NCI-H748 (cell line): ENCODE measurements at regions not wholly inside any gene's neighbourhood (a gene's known extent, or its start where the extent isn't known, plus 50 kb on each side); places are given as distances from the start of the nearest gene placed in this dataset.
A peak's percentile ranks its signal among the peaks of the same experiment; 100 is the strongest.

ENCODE experiments used
- DNase-seq: peaks from one replicate; lab custom pipeline; 2025; ENCODE audit not compliant: unreplicated experiment; lab: John Stamatoyannopoulos, UW

DNA sequence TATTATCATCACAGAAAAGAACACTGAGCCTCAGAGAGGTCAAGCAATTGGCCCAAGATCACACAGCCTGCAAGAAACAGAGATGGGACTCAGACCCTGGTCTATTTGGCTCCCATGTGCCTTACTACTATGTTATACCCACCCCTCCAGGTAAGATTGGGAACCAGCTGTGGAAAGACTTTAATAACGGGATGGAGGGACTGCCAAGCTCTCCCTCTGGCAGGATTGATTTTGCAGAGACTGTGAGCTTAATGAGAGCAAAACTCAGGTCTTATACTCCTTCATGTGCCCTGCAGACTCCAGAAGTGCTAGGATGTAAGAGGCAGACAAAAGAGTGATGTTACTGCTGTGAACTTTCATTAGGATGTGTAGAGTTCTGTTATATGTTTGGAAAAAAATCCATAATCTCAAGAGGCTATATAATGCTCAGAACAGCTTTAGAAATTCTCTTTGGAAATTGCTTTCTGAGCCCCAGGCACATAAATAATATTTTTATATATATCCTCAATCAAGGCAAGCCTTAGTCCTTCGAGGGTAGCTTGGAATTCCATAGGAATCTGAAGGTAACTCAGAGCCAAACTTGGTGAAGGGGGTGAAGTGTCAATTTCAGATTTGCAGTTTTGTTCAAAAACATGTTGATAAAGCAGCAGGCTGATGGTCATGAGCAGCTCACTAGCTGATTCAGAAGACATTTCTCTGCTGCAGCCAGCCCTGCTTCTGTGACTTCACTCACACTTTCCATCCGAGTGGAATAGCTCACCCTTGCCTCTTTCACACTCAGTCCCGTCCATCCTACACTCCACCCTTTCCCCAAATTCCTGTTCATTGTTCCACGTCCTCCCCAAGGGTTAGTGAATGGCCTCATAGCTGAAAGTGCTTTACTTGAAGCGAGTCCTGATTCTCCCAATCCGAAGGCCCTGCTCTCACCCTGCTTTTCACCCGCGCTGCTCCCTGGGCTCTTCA is 188.8 kb downstream of the SNX19 start:
- DNase-seq, result no peak

DNA sequence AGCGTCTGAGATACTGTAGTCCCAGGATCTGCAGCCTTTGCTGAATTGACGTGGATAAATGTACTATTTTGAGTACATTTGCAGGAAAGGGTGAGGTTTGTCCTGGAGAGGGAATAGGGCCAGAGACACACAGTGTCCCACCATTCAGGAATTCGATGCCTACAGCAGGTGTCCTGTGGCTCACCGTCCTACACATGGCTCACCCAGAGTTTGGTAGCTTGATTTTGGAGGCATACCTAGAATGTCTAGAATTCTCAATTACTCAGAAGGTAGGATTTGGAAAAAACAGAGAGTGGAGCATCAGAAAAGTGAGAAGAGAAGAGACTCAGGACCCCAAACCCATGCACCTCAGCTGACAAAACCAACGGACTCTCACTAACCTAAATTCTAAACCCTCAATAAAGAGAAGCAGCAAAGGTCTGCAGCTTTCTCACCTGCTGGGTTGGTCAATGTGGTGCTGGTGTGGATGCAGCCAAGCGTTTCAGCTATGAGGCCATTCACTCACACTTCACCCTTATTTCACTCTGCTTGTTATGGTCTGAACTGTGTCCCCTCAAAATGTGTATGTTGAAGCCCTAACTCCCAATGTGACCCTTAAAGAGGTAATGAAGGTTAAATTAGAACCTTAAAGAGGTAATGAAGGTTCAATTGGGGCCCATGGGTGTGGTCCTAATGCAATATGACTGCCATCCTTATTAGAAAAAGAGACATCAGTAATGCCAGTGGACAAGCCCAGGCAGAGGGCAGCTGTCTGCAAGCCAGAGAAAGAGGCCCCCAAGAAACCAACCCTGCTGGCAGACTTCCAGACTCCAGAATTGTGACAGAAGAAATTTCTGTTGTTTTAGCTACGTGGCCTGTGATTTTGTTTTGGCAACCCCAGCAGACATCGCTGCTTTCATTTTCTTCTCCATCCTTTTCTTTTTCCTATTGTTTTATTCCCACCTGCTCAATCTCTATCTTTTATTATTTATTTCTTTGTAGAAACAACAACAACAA is 187.8 kb downstream of the SNX19 start:
- no peak for DNase-seq

DNA sequence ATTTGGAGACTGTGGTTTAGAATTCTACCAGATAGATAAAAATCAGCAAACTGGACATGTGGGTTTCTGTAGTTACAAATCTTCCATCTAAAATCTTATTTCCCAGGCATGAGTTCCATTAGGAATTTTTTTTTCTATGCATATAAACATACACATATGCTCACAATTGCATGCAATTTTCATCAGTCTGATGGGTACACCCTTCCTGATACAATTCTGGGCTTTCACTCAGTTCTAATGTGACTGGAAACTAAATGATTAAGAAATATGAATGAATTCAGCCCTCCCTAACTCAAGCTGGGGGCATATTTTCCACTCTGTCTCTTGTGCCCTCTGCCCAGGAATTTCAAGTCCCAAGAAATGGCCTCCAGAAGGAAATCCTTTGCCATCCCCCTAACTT is 187.1 kb downstream of the SNX19 start:
- no peak for DNase-seq

GRCh38 chr11:130729678-130730300 is 186.5 kb downstream of the SNX19 start:
- no peak for DNase-seq

- no peak for DNase-seq
These were observed 184.9 kb downstream of the SNX19 start for GRCh38 chr11:130731401-130731800.

GRCh38 chr11:130732476-130732875 is 183.8 kb downstream of the SNX19 start:
- no peak for DNase-seq

DNA sequence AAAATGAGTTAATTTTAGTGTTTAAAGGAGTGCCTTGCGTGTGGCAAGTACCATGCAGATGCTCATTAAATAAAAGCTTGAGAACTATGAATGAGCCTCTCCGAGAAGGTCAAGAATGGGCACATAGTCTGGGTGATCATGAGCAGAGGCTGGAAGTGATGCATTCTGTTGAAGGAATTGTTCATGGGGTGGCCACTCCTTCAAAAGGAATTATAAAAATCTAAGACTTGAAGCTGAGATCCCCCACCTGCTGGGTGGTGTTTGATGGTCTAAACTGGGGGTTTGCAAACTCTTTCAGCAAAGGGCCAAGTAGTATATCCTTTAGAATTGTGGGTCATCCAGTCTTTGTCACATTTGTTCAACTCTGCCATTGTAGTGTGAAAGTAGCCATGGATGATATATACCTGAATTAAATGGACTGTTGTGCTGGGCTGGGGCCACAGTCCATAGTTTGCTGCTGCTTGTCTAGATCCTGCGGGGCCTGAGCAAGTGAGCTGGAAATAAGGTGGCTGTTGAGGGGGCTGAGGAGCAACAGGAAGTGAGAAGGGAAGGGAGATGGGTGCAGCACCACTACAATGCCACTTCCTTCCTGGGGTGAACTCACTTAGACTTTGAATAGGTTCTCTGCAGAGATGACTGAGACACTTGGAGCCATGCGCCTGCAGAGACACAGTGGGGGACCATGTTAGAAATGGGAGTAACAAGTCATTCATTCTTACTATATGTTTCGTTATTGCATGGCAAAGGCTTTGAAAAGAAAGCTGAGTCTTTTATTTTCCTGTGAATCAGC is 179.0 kb downstream of the SNX19 start:
- DNase-seq, result no peak

GRCh38 chr11:130737866-130738431 is 178.3 kb downstream of the SNX19 start:
- DNase-seq, result peak; percentile 61

GRCh38 chr11:130738611-130739010 is 177.7 kb downstream of the SNX19 start:
- no peak for DNase-seq

DNA sequence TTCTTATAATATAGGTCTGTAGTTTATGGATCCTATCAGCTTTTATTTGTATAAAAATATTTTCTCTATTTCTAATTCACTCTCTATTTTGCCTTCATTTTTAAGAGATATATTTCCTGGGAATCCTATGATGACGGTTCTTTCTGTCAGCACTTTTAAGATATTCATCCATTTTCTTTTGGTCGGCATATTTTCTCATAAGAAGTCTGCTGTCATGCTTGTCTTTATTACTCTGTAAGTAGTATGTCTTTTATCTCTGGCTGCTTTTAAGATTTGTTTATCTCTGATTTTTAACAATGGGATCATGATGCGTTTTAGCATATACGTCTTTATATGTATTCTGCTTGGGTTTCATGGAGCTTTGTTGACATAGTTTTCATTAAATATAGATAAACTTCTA is 175.5 kb downstream of the SNX19 start:
- DNase-seq, result no peak

- no peak for DNase-seq
These were observed 171.5 kb downstream of the SNX19 start for GRCh38 chr11:130744794-130745193.

DNA sequence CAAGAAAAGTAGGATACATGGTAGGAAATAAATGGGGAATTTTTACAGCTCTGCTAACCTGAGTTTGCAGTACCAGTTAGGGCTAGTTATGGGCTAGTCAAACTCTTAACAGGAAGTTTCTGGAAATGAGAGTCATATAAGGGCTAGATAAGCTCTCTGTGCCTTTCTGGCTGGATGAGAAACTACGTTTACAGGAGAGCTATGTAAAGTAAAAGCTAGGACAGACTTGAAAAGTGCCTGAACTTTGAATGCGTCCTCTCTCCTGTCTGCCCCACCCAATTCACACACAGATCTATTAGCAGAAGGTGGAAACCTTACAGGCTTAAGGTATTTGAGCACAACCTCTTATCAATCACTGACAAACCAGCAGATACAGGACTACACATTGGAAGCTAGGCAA is 167.1 kb downstream of the SNX19 start:
- no peak for DNase-seq

DNA sequence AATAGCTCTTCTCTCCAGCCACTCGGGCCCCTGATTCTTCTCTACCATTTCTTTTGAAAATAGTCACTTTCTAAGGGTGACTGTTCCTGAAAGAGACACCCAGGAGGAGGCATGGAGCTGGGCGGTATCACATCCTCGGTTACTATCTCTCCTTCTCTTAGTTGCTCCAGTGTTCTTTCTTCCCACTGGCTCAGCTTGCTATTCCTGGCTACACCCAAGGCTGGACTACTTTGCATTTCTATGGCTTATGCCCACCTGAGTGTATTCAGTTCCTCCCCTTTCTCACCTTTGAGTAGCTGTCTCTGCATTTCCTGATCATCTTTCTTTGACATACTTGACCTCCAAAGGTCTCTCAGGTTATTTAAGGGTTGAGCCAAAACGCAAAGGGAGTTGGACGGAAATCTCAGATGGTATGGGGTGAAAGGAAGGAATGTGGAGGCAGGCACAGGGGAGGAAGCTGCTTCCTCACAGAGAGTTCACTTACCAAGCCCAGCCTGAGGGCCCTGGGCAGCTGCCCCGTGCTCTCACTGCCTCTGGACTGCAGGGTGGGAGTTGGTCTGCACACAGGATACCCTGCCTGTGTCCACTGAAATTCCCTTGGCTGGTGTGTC is 155.7 kb downstream of the SNX19 start:
- DNase-seq, result no peak

DNA sequence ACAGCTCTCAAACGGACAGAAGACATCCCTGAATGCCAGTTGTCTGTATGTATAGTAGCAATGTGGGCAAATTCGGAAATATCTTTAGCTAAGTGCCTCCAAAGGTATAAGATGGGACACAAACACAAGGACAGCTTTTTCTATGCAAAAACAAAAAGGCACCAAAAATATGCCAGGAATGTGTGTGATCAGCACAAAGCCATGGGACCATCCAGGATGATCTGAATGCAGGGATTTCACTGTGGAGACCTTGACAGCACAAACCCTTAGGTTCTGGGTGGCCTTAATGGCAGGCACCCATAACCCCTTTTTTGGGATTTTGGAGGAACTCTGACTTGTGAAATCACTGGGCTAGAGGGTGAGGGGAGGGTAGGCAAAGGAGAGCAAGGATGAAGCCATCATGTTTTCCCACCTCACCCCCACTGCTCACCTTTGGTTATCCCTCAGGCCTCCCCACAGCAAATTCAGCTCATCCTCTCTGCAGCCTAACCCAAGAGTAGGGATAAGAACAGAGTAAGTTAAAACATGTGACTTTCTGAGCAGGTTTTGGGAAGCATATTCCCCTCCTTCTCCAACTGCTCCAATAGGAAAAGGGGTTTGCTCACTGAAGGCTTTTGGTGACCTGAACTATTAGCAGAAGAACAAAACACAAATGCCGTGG is 154.6 kb downstream of the SNX19 start:
- no peak for DNase-seq

DNA sequence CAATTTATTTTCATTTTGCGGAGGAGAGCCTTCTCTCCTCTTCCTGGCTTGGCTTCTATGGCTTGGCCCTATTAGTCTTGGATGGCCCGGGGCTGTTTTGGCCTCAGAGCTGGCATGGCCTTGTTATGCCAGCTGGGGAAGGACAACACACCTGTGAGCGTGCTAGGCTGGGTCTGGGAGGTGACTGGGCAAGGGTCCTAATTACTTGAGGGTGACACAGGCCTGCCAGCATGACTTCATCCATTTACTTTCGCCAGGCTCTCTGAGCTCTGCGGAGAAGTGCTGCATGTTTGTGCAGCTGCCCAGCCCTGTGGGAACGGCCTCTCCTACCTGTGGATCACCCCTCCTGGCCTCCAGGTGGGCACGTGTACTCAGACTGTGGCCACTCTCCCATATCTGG is 153.6 kb downstream of the SNX19 start:
- peak; percentile 77 for DNase-seq

DNA sequence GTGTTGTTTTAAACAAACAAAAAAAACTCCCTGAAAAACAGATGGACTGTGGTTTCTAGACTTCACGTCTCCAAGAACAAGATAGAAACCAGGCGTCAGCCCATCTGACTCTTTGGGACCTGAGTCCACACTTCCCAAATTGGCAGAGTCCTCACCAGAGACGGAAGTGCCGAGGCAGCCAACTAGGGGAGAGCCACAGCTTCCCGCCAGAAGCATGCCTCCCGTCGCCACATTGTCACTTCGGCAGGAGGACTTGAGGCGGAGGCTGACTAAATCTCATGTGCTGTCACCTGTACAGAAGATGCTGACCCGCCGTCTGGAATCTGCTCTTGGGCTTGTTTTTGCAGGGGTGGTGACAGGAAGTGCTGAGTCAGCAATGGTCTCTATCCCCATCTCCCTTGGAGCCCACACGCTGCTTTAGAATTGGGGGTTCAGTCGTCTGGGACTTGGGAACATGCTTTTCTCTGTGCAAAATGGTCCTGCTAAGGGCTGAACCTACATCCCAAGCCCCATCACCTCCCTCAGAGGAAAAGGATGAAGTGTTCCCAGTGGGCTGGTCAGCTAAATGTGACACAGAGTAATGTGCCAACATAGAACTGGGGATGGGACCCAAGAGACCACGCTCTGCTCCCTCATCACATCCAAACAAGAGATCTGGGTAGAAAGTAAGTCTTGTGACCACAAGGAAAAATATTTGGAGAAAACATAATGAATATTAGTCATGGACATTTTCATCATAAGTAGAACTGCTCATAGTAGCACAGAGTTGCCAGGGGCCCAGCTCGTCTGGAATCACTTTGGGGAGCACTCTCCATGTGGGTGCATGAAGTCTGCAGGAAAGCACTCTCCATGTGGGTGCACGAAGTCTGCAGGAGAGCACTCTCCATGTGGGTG is 152.9 kb downstream of the SNX19 start:
- DNase-seq, result peak; percentile 28

- no peak for DNase-seq
These were observed 150.9 kb downstream of the SNX19 start for GRCh38 chr11:130765406-130765805.
